ENCODE measurements at regions not wholly inside any gene's neighbourhood (a gene's known extent, or its start where the extent isn't known, plus 50 kb on each side); places are given as distances from the start of the nearest gene placed in this dataset.

DNA sequence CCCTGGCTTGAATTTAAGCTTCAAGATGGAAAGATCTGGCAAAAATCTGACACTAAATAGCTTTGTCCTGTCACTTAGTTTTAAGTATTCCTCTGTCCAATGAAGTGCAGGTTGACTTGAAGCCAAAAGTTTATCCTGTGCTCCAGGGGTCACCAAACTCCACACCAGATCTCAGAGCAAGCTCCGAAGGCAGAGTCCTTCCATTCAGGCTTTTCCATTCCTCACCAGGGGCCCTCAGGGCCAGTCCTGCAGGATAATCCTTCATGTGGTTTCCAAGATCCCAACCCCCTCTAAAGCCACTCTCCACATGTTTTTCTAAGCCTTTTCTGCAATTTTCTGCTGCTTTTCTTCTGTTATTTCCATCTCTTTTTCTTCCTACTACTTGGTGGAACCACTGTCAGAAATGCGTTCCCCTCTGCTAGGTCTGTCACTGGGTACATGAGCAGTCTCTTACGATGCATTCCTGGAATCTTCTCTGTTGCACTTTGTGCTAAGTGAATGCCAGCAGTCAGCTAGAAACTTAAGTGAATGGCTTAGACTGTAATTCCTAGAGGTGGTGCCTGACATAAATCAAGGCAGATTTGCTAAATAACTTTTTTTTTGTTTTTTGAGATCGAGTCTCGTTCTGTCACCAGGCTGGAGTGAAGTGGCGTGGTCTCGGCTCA, 251.4 kb downstream of the MSRB3 start:
- DNase-seq, result no peak
- H4K20me1 ChIP-seq (ENCODE audit: insufficient read depth), result no peaks in the 10 kb centered on the region
- no peak overlapping the region for H3K4me2 ChIP-seq
- H3K9me3 ChIP-seq (ENCODE audit: insufficient read depth, low read depth), result no peaks in the 10 kb centered on the region; the same call in 1 of the 2 replicates
- no peak overlapping the region for H3K4me3 ChIP-seq
- H3F3A ChIP-seq (ENCODE audit: insufficient read depth, low read depth), result no peaks in the 10 kb centered on the region
- CTCF ChIA-PET, result no interaction called here
- H2AFZ ChIP-seq, result no peak overlapping the region
- no peaks in the 10 kb centered on the region for H3K9me2 ChIP-seq (ENCODE audit: insufficient read depth)
- no peaks in the 10 kb centered on the region for H3K4me1 ChIP-seq (replicated peaks; ENCODE audit: insufficient read depth)
- no peak for TF ChIP-seq EZH2 (IDR thresholded peaks at IDR 0.05; ENCODE audit: low read depth)
- TF ChIP-seq, protein P1, sequence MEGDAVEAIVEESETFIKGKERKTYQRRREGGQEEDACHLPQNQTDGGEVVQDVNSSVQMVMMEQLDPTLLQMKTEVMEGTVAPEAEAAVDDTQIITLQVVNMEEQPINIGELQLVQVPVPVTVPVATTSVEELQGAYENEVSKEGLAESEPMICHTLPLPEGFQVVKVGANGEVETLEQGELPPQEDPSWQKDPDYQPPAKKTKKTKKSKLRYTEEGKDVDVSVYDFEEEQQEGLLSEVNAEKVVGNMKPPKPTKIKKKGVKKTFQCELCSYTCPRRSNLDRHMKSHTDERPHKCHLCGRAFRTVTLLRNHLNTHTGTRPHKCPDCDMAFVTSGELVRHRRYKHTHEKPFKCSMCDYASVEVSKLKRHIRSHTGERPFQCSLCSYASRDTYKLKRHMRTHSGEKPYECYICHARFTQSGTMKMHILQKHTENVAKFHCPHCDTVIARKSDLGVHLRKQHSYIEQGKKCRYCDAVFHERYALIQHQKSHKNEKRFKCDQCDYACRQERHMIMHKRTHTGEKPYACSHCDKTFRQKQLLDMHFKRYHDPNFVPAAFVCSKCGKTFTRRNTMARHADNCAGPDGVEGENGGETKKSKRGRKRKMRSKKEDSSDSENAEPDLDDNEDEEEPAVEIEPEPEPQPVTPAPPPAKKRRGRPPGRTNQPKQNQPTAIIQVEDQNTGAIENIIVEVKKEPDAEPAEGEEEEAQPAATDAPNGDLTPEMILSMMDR (conservative IDR thresholded peaks at IDR 0.05), result no peak
- no TSS peak for BruUV-seq (replicated peaks)
- intact Hi-C loops (cut with micrococcal nuclease; ENCODE audit: unreplicated experiment), result no loop called here
- H3K36me3 ChIP-seq (ENCODE audit: low read depth), result no peaks in the 10 kb centered on the region
- no peaks in the 10 kb centered on the region for H3K27me3 ChIP-seq (ENCODE audit: insufficient read depth, low read depth)
- no peak overlapping the region for H3K27ac ChIP-seq
- POLR2A ChIA-PET (ENCODE audit: unreplicated experiment), result no interaction called here
- H3K79me2 ChIP-seq (ENCODE audit: low read depth), result no peaks in the 10 kb centered on the region

DNA sequence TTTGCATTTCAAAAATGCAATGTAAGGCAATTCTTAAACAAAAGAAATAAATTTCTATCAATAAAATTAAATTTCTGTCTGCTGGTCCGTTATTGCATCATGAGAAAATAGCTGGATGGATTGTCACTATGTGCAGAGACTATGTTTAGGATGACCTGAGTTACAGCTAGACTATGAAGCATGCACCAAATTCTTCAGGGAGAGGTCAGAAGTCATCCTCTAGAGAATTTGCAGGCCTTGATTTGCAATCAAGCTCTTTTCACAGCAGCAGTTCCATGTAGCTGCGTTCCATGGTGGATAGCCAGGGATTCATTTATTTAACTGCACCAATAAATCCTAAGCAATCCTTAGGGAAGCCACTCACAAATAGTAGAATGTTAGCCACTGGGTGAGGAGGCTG, 253.7 kb downstream of the MSRB3 start:
- Histone ChIP-seq H3F3A (ENCODE audit: insufficient read depth, low read depth) (no peaks in the 10 kb centered on the region), H3K79me2 (ENCODE audit: low read depth) (no peaks in the 10 kb centered on the region), H3K27ac (no peak overlapping the region), H3K27me3 (ENCODE audit: insufficient read depth, low read depth) (no peaks in the 10 kb centered on the region), H3K4me1 (replicated peaks; ENCODE audit: insufficient read depth) (peaks cover 7% of the 10 kb centered on the region; the same call in 1 of the 2 replicates), H3K4me2 (no peak overlapping the region), H3K9me3 (ENCODE audit: insufficient read depth, low read depth) (no peaks in the 10 kb centered on the region; the same call in 1 of the 2 replicates), H3K36me3 (ENCODE audit: low read depth) (no peaks in the 10 kb centered on the region), H4K20me1 (ENCODE audit: insufficient read depth) (no peaks in the 10 kb centered on the region), H3K4me3 (no peak overlapping the region), H3K9me2 (ENCODE audit: insufficient read depth) (no peaks in the 10 kb centered on the region), H2AFZ (no peak overlapping the region)
- no TSS peak for BruUV-seq (replicated peaks)
- ChIA-PET POLR2A (ENCODE audit: unreplicated experiment) (no interaction called here), CTCF (no interaction called here)
- intact Hi-C loops (cut with micrococcal nuclease; ENCODE audit: unreplicated experiment), result no loop called here
- TF ChIP-seq EZH2 (IDR thresholded peaks at IDR 0.05; ENCODE audit: low read depth), result no peak
- TF ChIP-seq, protein P1 (conservative IDR thresholded peaks at IDR 0.05), result no peak
- DNase-seq, result no peak

DNA sequence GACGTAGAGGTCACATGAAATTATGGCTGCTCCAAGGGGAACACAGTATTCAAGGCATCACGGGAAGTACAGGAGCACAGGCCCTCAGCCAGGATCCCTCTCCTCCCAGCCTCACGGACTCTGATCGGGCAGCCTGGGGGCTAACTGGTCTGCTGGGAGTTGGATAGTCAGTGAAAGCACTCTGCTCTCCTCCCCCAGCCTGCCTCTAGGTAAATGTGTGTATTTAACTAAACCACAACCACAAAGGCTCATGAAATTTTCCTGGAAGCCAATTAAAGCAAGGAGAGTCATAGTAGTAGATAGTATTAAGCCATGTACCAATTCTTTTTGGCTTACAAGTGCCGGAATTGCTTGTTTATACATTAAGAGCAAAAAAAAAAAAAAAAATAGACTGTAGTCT, 254.3 kb downstream of the MSRB3 start:
- CTCF ChIA-PET, result no interaction called here
- POLR2A ChIA-PET (ENCODE audit: unreplicated experiment), result no interaction called here
- Histone ChIP-seq H3K9me3 (ENCODE audit: insufficient read depth, low read depth) (no peaks in the 10 kb centered on the region; the same call in 1 of the 2 replicates), H4K20me1 (ENCODE audit: insufficient read depth) (no peaks in the 10 kb centered on the region), H3K4me3 (no peak overlapping the region), H3K4me1 (replicated peaks; ENCODE audit: insufficient read depth) (peaks cover 7% of the 10 kb centered on the region; the same call in 1 of the 2 replicates), H3K27me3 (ENCODE audit: insufficient read depth, low read depth) (no peaks in the 10 kb centered on the region), H3K79me2 (ENCODE audit: low read depth) (no peaks in the 10 kb centered on the region), H3K4me2 (no peak overlapping the region), H3K27ac (no peak overlapping the region), H3F3A (ENCODE audit: insufficient read depth, low read depth) (no peaks in the 10 kb centered on the region), H3K9me2 (ENCODE audit: insufficient read depth) (no peaks in the 10 kb centered on the region), H2AFZ (no peak overlapping the region), H3K36me3 (ENCODE audit: low read depth) (no peaks in the 10 kb centered on the region)
- TF ChIP-seq, protein P1 (conservative IDR thresholded peaks at IDR 0.05), result no peak
- TF ChIP-seq EZH2 (IDR thresholded peaks at IDR 0.05; ENCODE audit: low read depth), result no peak
- intact Hi-C loops (cut with micrococcal nuclease; ENCODE audit: unreplicated experiment), result no loop called here
- BruUV-seq (replicated peaks), result no TSS peak
- DNase-seq, result no peak

Measured in PC-9 (cell line).